Spinal cord (tissue), 9 donors: ENCODE measurements at regions not wholly inside any gene's neighbourhood (a gene's known extent, or its start where the extent isn't known, plus 50 kb on each side); places are given as distances from the start of the nearest gene placed in this dataset.

Experiments
- DNase-seq, 6 donors: peaks; one replicate each; pipeline versions ENCODE4 v3.0.0 to v3.0.0-alpha.2; 2013 to 2015; ENCODE audit warnings: low spot score in 6 of 6, low read depth in 4 of 6
- H3K27ac ChIP-seq: one replicate; pipeline ENCODE4 v1.5.1; 2013; ENCODE audit warnings: low read depth, low read length, control low read depth
- H3K27me3 ChIP-seq: one replicate; pipeline ENCODE4 v1.6.1; 2013; ENCODE audit warnings: low read length; ENCODE audit not compliant: control insufficient read depth, insufficient read depth
- H3K36me3 ChIP-seq: one replicate; pipeline ENCODE4 v1.6.1; 2013; ENCODE audit warnings: low read length; ENCODE audit not compliant: control insufficient read depth, insufficient read depth
- H3K4me1 ChIP-seq: one replicate; pipeline ENCODE4 v1.6.1; 2013; ENCODE audit warnings: low read length; ENCODE audit not compliant: control insufficient read depth, insufficient read depth
- H3K4me3 ChIP-seq: one replicate; pipeline ENCODE4 v1.5.1; 2013; ENCODE audit warnings: low read depth, low read length, control low read depth
- H3K9me3 ChIP-seq: one replicate; pipeline ENCODE4 v1.6.1; 2013; ENCODE audit warnings: low read length; ENCODE audit not compliant: control insufficient read depth, insufficient read depth
- WGBS: methylation state at CpG from one replicate; pipeline ENCODE4 v1.1.5; 2013; ENCODE audit warnings: missing lambda C conversion rate; ENCODE audit not compliant: insufficient coverage; 5-methylcytosine and 5-hydroxymethylcytosine counted together
- donor health status: healthy.

GRCh38 chr3:188084752-188085583 lies 69.0 kb upstream of the LPP start:
- Histone ChIP-seq H3K27me3 (no peaks in the 10 kb centered on the region), H3K36me3 (no peaks in the 10 kb centered on the region), H3K27ac (no peak overlapping the region), H3K4me3 (no peak overlapping the region), H3K4me1 (no peaks in the 10 kb centered on the region), H3K9me3 (no peaks in the 10 kb centered on the region)
- DNase-seq, result no peak
- WGBS, result 89% methylated on average over 5 of the region's 8 CpGs

GRCh38 chr3:188085584-188086560 lies 68.1 kb upstream of the LPP start:
- DNase-seq, result no peak
- 60% methylated on average over 4 of the region's 10 CpGs for WGBS
- Histone ChIP-seq H3K4me1 (no peaks in the 10 kb centered on the region), H3K27me3 (no peaks in the 10 kb centered on the region), H3K27ac (no peak overlapping the region), H3K4me3 (no peak overlapping the region), H3K36me3 (no peaks in the 10 kb centered on the region), H3K9me3 (no peaks in the 10 kb centered on the region)

DNA sequence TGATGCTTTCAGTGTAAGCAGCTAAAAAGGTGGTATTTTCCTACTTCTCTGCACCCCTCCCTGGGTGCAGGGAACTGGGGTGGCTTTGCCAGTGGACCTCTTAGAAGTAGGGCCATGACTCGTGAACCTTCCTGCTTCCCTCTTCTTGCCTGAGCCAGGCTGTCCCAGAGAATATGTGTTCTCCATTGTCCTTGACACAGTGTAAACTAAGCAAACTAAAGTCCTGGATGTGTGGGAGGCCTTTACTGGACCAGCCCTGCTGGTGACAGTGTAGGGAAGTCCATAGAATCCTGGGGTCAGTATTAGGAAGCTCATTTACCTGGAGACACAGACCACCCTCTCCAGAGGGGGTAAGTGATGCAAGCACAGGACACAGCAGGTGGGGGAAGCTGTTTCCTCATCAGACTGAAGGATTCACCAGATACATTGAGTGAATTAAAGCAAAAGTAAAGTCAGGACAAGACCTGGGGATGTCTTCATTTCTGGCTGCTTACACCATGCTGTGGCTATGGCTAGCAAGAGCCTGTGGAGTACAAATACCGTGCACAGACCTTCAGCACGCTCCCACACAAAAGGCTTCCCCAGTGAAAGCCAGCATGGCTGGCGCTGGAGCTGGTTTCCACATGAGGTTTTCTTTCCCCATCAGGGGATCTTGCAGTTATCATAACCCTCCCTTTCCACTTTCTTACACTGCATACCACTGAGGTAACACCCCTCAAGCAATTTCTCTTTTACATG lies 64.8 kb upstream of the LPP start:
- WGBS, result 100% methylated on average over 3 of the region's 4 CpGs
- Histone ChIP-seq H3K4me1 (no peaks in the 10 kb centered on the region), H3K27ac (no peak overlapping the region), H3K4me3 (no peak overlapping the region), H3K36me3 (no peaks in the 10 kb centered on the region), H3K9me3 (no peaks in the 10 kb centered on the region), H3K27me3 (no peaks in the 10 kb centered on the region)
- DNase-seq, result no peak

DNA sequence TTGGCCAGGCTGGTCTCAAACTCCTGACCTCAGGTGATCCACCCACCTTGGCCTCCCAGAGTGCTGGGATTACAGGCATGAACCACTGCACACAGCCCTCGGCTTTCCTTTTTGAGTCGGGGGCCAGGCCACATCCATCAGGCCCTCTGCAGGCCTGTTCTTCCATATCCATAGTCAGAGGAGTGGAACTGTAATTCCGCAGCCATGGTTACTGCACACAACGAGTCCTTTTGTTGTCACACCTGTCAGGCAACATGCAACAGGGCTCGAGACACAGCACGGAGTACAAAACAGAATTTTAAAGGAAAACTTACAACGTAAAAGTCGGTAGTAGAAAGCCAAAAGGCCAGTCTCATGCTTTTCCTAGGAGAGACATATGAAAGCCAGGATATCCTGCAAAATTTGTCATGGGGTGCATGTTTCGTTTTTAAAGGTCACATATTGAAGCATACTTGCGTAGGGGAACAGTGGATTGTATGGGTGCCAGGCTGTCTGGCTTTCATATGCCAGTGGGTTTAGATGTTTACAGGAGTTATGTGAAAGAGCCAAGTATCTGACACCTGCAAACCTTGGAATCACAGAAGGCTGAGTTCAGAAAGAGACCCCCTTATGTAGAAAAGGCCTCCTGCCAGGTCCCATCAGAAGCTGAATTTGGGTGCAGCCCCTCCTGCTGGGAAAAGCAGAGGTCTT lies 63.2 kb upstream of the LPP start:
- Histone ChIP-seq H3K4me3 (no peak overlapping the region), H3K27ac (no peak overlapping the region), H3K4me1 (no peaks in the 10 kb centered on the region), H3K27me3 (no peaks in the 10 kb centered on the region), H3K36me3 (no peaks in the 10 kb centered on the region), H3K9me3 (no peaks in the 10 kb centered on the region)
- peak in 1 of 6 donors; percentile 21 for DNase-seq
- WGBS, result 66% methylated on average over 10 of the region's 10 CpGs

DNA sequence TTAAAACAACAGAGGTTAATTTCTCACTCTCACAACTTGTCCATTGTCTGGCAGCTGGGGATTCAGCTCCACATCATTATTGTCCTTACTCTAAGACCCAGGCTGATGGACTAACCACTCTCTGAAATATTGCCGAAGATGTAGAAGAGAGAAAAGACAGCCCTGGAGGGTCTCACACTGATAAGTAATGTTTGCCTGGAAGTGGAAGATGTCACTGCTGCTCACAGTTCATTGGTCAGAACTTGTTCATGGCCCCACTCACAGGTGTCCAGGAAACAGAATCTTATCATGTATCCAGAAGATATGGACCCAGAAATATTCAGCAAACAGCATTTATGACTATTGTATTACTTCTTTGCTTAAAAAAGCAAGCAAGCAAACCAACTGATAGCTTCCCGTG lies 62.2 kb upstream of the LPP start:
- Histone ChIP-seq H3K36me3 (no peaks in the 10 kb centered on the region), H3K4me1 (no peaks in the 10 kb centered on the region), H3K27me3 (no peaks in the 10 kb centered on the region), H3K4me3 (no peak overlapping the region), H3K9me3 (no peaks in the 10 kb centered on the region), H3K27ac (no peak overlapping the region)
- no peak for DNase-seq
- WGBS, result 100% methylated on average over 1 of the region's 2 CpGs

DNA sequence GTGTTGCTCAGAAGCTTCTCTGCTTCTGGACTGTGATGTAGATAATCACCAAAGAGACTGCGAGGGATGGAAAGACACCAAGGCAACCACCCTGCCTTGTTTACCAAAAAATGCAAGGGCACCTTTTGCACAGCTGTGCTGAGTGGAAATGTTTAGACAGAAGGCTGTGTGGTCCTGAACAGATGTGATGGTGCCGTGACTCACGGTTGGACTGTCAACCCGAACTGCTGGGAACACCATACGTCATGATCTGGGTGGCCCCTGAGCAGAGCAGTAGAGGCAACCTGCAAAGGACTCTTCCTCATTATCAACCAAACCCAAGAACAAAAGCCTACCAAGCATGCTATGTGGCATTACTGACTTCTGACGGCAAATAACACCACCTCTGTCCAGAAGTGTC lies 61.3 kb upstream of the LPP start:
- WGBS, result 93% methylated on average over 5 of the region's 6 CpGs
- no peaks in the 10 kb centered on the region for H3K27me3 ChIP-seq
- H3K4me3 ChIP-seq, result no peak overlapping the region
- H3K36me3 ChIP-seq, result no peaks in the 10 kb centered on the region
- DNase-seq, result no peak
- no peaks in the 10 kb centered on the region for H3K4me1 ChIP-seq
- H3K9me3 ChIP-seq, result no peaks in the 10 kb centered on the region
- no peak overlapping the region for H3K27ac ChIP-seq

DNA sequence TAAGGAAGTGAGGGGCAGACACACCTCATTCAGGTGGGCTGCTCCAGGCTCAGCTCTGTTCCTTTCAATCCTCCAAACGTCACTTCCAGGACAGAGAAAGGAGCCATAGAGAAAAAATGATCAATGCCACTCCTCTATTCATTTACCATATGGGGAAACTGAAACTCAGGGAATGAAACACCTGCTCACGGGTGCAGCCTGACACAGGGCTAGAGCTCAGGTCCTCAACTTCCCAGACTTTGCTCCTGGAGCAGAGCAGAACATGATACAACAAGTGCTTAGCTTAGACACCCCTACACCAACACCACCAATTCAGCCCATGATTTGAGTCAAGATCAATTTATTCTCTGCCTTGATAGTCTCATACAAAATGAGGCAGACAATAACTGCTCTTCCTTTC lies 58.5 kb upstream of the LPP start:
- Histone ChIP-seq H3K27ac (no peak overlapping the region), H3K4me1 (no peaks in the 10 kb centered on the region), H3K9me3 (no peaks in the 10 kb centered on the region), H3K27me3 (no peaks in the 10 kb centered on the region), H3K36me3 (no peaks in the 10 kb centered on the region), H3K4me3 (no peak overlapping the region)
- WGBS, result 67% methylated on average over 2 of the region's 2 CpGs
- no peak for DNase-seq

- no peaks in the 10 kb centered on the region for H3K36me3 ChIP-seq
- no peak overlapping the region for H3K27ac ChIP-seq
- H3K27me3 ChIP-seq, result no peaks in the 10 kb centered on the region
- no peaks in the 10 kb centered on the region for H3K4me1 ChIP-seq
- WGBS, result 46% methylated on average over 3 of the region's 7 CpGs
- peak in 1 of 6 donors; percentile 10 for DNase-seq
- H3K9me3 ChIP-seq, result peaks cover 4% of the 10 kb centered on the region
- no peak overlapping the region for H3K4me3 ChIP-seq
These were observed 56.2 kb upstream of the LPP start for GRCh38 chr3:188097791-188098190.

DNA sequence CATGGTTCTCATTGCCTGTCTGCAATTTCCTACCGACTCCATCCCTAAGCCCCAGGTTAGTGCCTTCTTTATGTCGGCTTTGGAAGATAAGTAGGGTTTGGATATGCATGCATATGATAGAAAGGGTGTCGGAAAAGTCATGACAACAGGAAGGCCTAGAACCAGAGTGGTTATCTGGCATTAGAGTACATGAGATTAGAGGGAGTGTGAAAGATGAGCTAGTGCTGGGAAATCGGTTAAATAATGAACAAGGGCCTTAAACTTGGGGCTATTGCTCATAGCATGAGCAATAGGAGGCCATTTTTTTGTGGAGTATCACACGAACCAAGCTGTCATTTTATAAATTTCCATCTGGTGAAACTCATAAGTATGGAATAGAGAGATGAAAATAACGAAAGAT lies 54.0 kb upstream of the LPP start:
- Histone ChIP-seq H3K4me1 (no peaks in the 10 kb centered on the region), H3K36me3 (no peaks in the 10 kb centered on the region), H3K27ac (no peak overlapping the region), H3K9me3 (peaks cover 4% of the 10 kb centered on the region), H3K4me3 (no peak overlapping the region), H3K27me3 (no peaks in the 10 kb centered on the region)
- 92% methylated on average over 4 of the region's 6 CpGs for WGBS
- DNase-seq, result no peak
